HepG2 (cell line): ENCODE measurements at regions not wholly inside any gene's neighbourhood (a gene's known extent, or its start where the extent isn't known, plus 50 kb on each side); places are given as distances from the start of the nearest gene placed in this dataset.

Experiments used
- AGO2 ChIP-seq: fragments of 200-400 bp; formaldehyde crosslinking; optimal IDR thresholded peaks from 2 replicates; pipeline ENCODE3; 2017; ENCODE audit warnings: mild to moderate bottlenecking, low read depth, low read length, moderate library complexity
- ATF7 ChIP-seq, 2 experiments: fragments of 450-650 bp in 1 of 2; sonication (generic) in 1 of 2; formaldehyde crosslinking in 1 of 2; IDR thresholded peaks; 2 replicates each; pipeline versions ENCODE4 v1.4.0 to v1.6.1; 2016 to 2020; ENCODE audit warnings: antibody characterized with exemption in 1 of 2, mild to moderate bottlenecking in 1 of 2, missing genetic modification reagents in 1 of 2
- HOXA7 ChIP-seq: sonication (generic); formaldehyde crosslinking; IDR thresholded peaks from 2 replicates; pipeline ENCODE4 v1.8.1; 2022; ENCODE audit warnings: mild to moderate bottlenecking, missing genetic modification reagents, moderate library complexity
- HOXA9 ChIP-seq: sonication (generic); formaldehyde crosslinking; IDR thresholded peaks from 2 replicates; pipeline ENCODE4 v1.8.1; 2022; ENCODE audit warnings: missing genetic modification reagents, mild to moderate bottlenecking, moderate library complexity, borderline replicate concordance
- KDM5A ChIP-seq: fragments of 200-600 bp; sonication (generic); IDR thresholded peaks from 2 replicates; pipeline ENCODE4 v1.7.0; 2018; ENCODE audit warnings: antibody characterized with exemption, mild to moderate bottlenecking, low read length, borderline replicate concordance
- KLF16 ChIP-seq, 2 experiments: sonication (generic) in 1 of 2; formaldehyde crosslinking in 1 of 2; IDR thresholded peaks; 2 replicates each; pipeline versions ENCODE4 v1.6.1 to v1.8.0; 2016 to 2023; ENCODE audit warnings: missing genetic modification reagents in 2 of 2, missing compliant biosample characterization in 1 of 2
- NFYB ChIP-seq: sonication (generic); formaldehyde crosslinking; IDR thresholded peaks from 2 replicates; pipeline ENCODE4 v1.4.0; 2020; ENCODE audit warnings: missing genetic modification reagents
- NONO ChIP-seq, 2 experiments: fragments of 450-650 bp in 1 of 2; sonication (generic) in 1 of 2; formaldehyde crosslinking in 1 of 2; IDR thresholded peaks in 1 of 2; conservative IDR thresholded peaks in 1 of 2; 2 replicates each; pipeline versions ENCODE4 v1.6.1 to v1.8.0; 2017 to 2022; ENCODE audit warnings: mild to moderate bottlenecking in 1 of 2, missing genetic modification reagents in 1 of 2, moderate library complexity in 1 of 2
- TARDBP ChIP-seq: sonication (generic); formaldehyde crosslinking; IDR thresholded peaks from 2 replicates; pipeline ENCODE4 v1.8.0; 2022; ENCODE audit warnings: mild to moderate bottlenecking, missing genetic modification reagents
- YY1 ChIP-seq: IDR thresholded peaks from 2 replicates; pipeline ENCODE4 v1.6.1; 2011; ENCODE audit warnings: low read length, low read depth, moderate library complexity, mild to moderate bottlenecking; ENCODE audit not compliant: insufficient read depth, insufficient replicate concordance
- ZC3H4 ChIP-seq: sonication (generic); formaldehyde crosslinking; IDR thresholded peaks from 2 replicates; pipeline ENCODE4 v1.4.0; 2020; ENCODE audit warnings: missing genetic modification reagents, borderline replicate concordance
- ZNF235 ChIP-seq: sonication (generic); formaldehyde crosslinking; IDR thresholded peaks from 2 replicates; pipeline ENCODE4 v1.8.1; 2023; ENCODE audit warnings: mild to moderate bottlenecking, missing genetic modification reagents, borderline replicate concordance
- ZNF577 ChIP-seq: sonication (generic); formaldehyde crosslinking; IDR thresholded peaks from 2 replicates; pipeline ENCODE4 v1.4.0; 2020; ENCODE audit warnings: mild to moderate bottlenecking, low read depth, missing genetic modification reagents, borderline replicate concordance
- ZNF747 ChIP-seq: sonication (generic); formaldehyde crosslinking; IDR thresholded peaks from 2 replicates; pipeline ENCODE4 v1.8.1; 2023; ENCODE audit warnings: missing genetic modification reagents, mild to moderate bottlenecking, borderline replicate concordance
- ZNF776 ChIP-seq: sonication (generic); formaldehyde crosslinking; IDR thresholded peaks from 2 replicates; pipeline ENCODE4 v1.4.0; 2020; ENCODE audit warnings: mild to moderate bottlenecking, missing genetic modification reagents
- TF ChIP-seq, protein P1 (sequence below), 2 experiments: sonication (generic) in 1 of 2; formaldehyde crosslinking in 1 of 2; IDR thresholded peaks; 2 replicates each; pipeline versions ENCODE4 v1.4.0 to v1.6.1; 2018 to 2020; ENCODE audit warnings: missing genetic modification reagents in 2 of 2, borderline replicate concordance in 1 of 2, low read depth in 1 of 2, mild to moderate bottlenecking in 1 of 2, missing biosample characterization in 1 of 2
- TF ChIP-seq, protein P2 (sequence below): IDR thresholded peaks from 2 replicates; pipeline ENCODE4 v1.6.1; 2016; ENCODE audit warnings: missing compliant biosample characterization, missing genetic modification reagents, borderline replicate concordance
- TF ChIP-seq, protein P3 (sequence below): sonication (generic); formaldehyde crosslinking; IDR thresholded peaks from 2 replicates; pipeline ENCODE4 v1.8.1; 2023; ENCODE audit warnings: mild to moderate bottlenecking, missing genetic modification reagents
- TF ChIP-seq, protein P4 (sequence below): sonication (generic); formaldehyde crosslinking; conservative IDR thresholded peaks from 2 replicates; pipeline ENCODE4 v1.4.0; 2020; ENCODE audit warnings: mild to moderate bottlenecking, missing genetic modification reagents, moderate library complexity

DNA sequence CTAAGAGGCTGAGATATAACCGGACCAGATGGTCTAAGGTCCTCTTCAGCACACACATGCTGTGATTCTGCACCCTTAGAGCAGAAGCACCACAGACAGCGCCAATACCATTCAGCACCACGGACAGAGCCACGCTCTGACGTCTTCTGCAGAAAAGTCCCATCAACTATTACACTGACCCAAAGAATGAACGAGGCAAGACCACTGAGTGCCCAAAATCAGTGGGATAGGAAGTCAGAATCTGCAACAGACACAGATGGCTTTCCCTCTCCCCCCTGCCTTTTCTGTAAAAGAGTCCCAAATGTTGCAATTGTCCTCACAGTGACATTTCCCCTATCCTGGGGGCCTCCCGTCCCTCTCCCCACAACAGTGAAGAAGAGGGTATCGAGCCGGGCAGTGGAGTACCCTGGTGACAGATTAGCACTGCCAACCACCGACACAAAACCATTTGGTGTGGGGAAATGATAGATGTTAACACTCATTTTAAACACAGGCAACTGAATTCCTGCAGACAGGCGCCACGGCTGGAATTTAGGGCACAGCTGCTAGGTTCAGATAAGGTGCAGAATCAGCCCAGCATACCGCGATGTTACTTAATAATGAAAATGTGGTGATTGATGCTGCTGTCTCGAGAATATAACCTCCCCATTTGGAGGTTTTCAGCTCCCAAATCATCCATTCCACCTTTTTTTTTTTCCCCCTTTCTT lies 66.6 kb upstream of the CTNNBL1 start (continued):
- TF ChIP-seq HOXA7 (CRISPR knock-in tag) (peak; percentile 88; the same call in 1 of the 2 replicates), HOXA9 (CRISPR knock-in tag) (peak; percentile 99), NFYB (peak; percentile 72), ATF7 (IDR thresholded peaks at IDR 0.05) (peak; percentile 22; the same call in 1 of the 2 replicates), ATF7 (CRISPR knock-in tag; IDR thresholded peaks at IDR 0.05) (peak; percentile 52), NONO (IDR thresholded peaks at IDR 0.05) (no peak), NONO (CRISPR knock-in tag; conservative IDR thresholded peaks at IDR 0.05) (no peak), KLF16 (CRISPR knock-in tag; IDR thresholded peaks at IDR 0.05) (peak; percentile 96 to 100; a peak in 3 of 4 replicates), ZNF747 (CRISPR knock-in tag) (peak; percentile 92; the same call in 1 of the 2 replicates), TARDBP (CRISPR knock-in tag) (peak; percentile 59; the same call in 1 of the 2 replicates), AGO2 (no peak), ZNF577 (peak; percentile 98), ZNF235 (CRISPR knock-in tag) (peak; percentile 100), ZNF776 (CRISPR knock-in tag) (peak; percentile 98), YY1 (no peak), KDM5A (no peak), ZC3H4 (CRISPR knock-in tag) (peak; percentile 98; the same call in 1 of the 2 replicates)
- TF ChIP-seq, protein P1, sequence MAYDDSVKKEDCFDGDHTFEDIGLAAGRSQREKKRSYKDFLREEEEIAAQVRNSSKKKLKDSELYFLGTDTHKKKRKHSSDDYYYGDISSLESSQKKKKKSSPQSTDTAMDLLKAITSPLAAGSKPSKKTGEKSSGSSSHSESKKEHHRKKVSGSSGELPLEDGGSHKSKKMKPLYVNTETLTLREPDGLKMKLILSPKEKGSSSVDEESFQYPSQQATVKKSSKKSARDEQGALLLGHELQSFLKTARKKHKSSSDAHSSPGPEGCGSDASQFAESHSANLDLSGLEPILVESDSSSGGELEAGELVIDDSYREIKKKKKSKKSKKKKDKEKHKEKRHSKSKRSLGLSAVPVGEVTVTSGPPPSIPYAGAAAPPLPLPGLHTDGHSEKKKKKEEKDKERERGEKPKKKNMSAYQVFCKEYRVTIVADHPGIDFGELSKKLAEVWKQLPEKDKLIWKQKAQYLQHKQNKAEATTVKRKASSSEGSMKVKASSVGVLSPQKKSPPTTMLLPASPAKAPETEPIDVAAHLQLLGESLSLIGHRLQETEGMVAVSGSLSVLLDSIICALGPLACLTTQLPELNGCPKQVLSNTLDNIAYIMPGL (CRISPR knock-in tag; IDR thresholded peaks at IDR 0.05; ENCODE audit: borderline replicate concordance in 1 of 2, low read depth in 1 of 2): peak in 1 of 2 experiments; percentile 93; a peak in 2 of 4 replicates
- TF ChIP-seq, protein P2, sequence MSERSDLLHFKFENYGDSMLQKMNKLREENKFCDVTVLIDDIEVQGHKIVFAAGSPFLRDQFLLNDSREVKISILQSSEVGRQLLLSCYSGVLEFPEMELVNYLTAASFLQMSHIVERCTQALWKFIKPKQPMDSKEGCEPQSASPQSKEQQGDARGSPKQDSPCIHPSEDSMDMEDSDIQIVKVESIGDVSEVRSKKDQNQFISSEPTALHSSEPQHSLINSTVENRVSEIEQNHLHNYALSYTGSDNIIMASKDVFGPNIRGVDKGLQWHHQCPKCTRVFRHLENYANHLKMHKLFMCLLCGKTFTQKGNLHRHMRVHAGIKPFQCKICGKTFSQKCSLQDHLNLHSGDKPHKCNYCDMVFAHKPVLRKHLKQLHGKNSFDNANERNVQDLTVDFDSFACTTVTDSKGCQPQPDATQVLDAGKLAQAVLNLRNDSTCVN (CRISPR knock-in tag): peak; percentile 99
- TF ChIP-seq, protein P3, sequence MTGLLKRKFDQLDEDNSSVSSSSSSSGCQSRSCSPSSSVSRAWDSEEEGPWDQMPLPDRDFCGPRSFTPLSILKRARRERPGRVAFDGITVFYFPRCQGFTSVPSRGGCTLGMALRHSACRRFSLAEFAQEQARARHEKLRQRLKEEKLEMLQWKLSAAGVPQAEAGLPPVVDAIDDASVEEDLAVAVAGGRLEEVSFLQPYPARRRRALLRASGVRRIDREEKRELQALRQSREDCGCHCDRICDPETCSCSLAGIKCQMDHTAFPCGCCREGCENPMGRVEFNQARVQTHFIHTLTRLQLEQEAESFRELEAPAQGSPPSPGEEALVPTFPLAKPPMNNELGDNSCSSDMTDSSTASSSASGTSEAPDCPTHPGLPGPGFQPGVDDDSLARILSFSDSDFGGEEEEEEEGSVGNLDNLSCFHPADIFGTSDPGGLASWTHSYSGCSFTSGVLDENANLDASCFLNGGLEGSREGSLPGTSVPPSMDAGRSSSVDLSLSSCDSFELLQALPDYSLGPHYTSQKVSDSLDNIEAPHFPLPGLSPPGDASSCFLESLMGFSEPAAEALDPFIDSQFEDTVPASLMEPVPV (CRISPR knock-in tag): peak; percentile 92; the same call in 1 of the 2 replicates
- TF ChIP-seq, protein P4, sequence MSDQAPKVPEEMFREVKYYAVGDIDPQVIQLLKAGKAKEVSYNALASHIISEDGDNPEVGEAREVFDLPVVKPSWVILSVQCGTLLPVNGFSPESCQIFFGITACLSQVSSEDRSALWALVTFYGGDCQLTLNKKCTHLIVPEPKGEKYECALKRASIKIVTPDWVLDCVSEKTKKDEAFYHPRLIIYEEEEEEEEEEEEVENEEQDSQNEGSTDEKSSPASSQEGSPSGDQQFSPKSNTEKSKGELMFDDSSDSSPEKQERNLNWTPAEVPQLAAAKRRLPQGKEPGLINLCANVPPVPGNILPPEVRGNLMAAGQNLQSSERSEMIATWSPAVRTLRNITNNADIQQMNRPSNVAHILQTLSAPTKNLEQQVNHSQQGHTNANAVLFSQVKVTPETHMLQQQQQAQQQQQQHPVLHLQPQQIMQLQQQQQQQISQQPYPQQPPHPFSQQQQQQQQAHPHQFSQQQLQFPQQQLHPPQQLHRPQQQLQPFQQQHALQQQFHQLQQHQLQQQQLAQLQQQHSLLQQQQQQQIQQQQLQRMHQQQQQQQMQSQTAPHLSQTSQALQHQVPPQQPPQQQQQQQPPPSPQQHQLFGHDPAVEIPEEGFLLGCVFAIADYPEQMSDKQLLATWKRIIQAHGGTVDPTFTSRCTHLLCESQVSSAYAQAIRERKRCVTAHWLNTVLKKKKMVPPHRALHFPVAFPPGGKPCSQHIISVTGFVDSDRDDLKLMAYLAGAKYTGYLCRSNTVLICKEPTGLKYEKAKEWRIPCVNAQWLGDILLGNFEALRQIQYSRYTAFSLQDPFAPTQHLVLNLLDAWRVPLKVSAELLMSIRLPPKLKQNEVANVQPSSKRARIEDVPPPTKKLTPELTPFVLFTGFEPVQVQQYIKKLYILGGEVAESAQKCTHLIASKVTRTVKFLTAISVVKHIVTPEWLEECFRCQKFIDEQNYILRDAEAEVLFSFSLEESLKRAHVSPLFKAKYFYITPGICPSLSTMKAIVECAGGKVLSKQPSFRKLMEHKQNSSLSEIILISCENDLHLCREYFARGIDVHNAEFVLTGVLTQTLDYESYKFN (CRISPR knock-in tag): no peak; the same call in 1 of the 2 replicates
